Activated CD4-positive, alpha-beta T cell treated with anti-CD3 and anti-CD28 coated beads, Interleukin-2, amount 10 ng/mL, durations not matched to agents 24 days and 14 days (primary cell): ENCODE measurements at regions not wholly inside any gene's neighbourhood (a gene's known extent, or its start where the extent isn't known, plus 50 kb on each side); places are given as distances from the start of the nearest gene placed in this dataset.
"Not testable (repeated sequence)": the region's sequence is repeated elsewhere in the genome, so short reads cannot be mapped to it uniquely, and the experiment has no call there.

ENCODE experiments used
- DNase-seq: peaks from one replicate; pipeline ENCODE4 v3.0.0; 2022
- H3K27ac Mint-ChIP-seq: one replicate; pipeline ENCODE4 v1.8.0; 2022; ENCODE audit warnings: mild to moderate bottlenecking, mixed read lengths
- H3K27me3 Mint-ChIP-seq: one replicate; pipeline ENCODE4 v1.8.0; 2022; ENCODE audit warnings: mixed read lengths
- H3K36me3 Mint-ChIP-seq: one replicate; pipeline ENCODE4 v1.8.0; 2022; ENCODE audit warnings: low read depth, mild to moderate bottlenecking, mixed read lengths
- H3K4me1 Mint-ChIP-seq: one replicate; pipeline ENCODE4 v1.8.0; 2021; ENCODE audit warnings: mixed read lengths
- H3K4me3 Mint-ChIP-seq: one replicate; pipeline ENCODE4 v1.8.0; 2022; ENCODE audit warnings: mild to moderate bottlenecking, moderate library complexity, mixed read lengths
- H3K9me3 Mint-ChIP-seq: one replicate; pipeline ENCODE4 v1.8.0; 2021; ENCODE audit warnings: mixed read lengths
- intact Hi-C: fragments of 100-400 bp; cut with micrococcal nuclease; formaldehyde crosslinking; loops from one replicate; pipeline ENCODE4 v1.15.1; 2023

GRCh38 chr17:43308999-43309398 is 75.2 kb upstream of the RNU2-1 start:
- intact Hi-C loops: no loop called here
- Mint-ChIP-seq H3K27me3 (peaks cover 2% of the 10 kb centered on the region), H3K4me3 (no peak overlapping the region), H3K4me1 (peaks cover 8% of the 10 kb centered on the region), H3K27ac (no peak overlapping the region), H3K36me3 (no peaks in the 10 kb centered on the region), H3K9me3 (no peaks in the 10 kb centered on the region)
- DNase-seq: peak; percentile 43

DNA sequence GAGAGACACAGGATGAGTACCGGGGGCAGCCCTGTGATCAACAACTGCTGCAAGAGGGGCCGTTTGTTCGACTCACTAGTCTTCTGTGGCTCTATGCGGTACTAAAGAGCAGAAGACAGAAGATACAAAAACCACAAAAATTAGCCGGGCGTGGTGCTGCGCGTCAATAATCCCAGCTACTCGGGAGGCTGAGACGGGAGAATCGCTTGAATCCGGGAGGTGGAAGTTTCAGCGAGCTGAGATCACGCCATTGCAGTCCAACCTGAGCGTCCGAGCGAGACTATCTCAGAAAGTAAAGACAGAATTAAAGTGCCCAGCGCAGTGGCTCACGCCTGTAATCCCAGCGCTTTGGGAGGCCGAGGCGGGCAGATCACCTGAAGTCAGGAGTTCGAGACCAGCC is 71.0 kb upstream of the RNU2-1 start:
- H3K27me3 Mint-ChIP-seq, H3K9me3 Mint-ChIP-seq, H3K27ac Mint-ChIP-seq, H3K4me1 Mint-ChIP-seq, intact Hi-C loops, H3K4me3 Mint-ChIP-seq, H3K36me3 Mint-ChIP-seq: not testable (repeated sequence)
- DNase-seq: peak; percentile 37

DNA sequence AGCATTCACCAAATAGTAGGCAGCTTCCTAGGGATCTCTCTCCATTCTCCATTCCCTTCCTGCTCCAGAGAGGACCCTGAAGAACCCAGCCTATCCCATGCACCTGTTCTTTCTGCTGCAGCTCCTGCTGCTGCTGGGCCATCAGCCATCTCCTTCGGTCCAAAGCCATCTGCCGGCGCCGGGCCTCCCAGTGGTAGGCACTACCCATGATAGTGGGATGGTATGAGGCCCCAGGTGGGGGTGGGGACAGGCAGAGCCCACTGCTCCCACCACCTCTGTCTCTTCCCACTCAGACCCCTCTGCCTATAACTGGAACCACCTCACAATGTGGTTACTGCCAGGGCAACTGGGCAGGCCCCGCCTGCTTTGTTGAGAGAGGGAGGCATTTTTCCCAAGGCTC is 69.3 kb upstream of the RNU2-1 start:
- DNase-seq, H3K27ac Mint-ChIP-seq, H3K4me1 Mint-ChIP-seq, H3K36me3 Mint-ChIP-seq, H3K4me3 Mint-ChIP-seq, H3K27me3 Mint-ChIP-seq, intact Hi-C loops, H3K9me3 Mint-ChIP-seq: not testable (repeated sequence)

GRCh38 chr17:43299300-43300076 is 65.7 kb upstream of the RNU2-1 start:
- DNase-seq, H3K36me3 Mint-ChIP-seq, H3K4me3 Mint-ChIP-seq, intact Hi-C loops, H3K4me1 Mint-ChIP-seq, H3K27ac Mint-ChIP-seq, H3K9me3 Mint-ChIP-seq, H3K27me3 Mint-ChIP-seq: not testable (repeated sequence)

DNA sequence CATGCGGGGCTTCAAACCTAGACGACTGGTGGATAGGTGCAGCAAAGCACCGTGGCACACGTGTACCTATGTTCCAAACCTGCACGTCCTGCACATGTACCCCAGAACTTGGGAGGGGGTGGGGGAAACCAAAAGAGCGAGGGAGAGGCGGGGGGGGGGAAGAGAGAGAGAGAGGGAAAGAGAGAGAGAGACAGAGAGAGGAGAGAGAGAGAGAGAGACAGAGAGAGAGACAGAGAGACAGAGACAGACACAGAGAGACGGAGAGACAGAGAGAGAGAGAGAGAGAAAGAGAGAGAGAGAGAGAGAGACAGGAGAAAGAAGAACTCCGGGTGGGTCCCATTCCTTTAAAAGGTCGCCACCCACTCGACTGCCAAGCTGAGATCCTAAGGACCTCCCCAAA is 55.9 kb upstream of the RNU2-1 start:
- intact Hi-C loops, DNase-seq, H3K4me1 Mint-ChIP-seq, H3K9me3 Mint-ChIP-seq, H3K36me3 Mint-ChIP-seq, H3K27me3 Mint-ChIP-seq, H3K4me3 Mint-ChIP-seq, H3K27ac Mint-ChIP-seq: not testable (repeated sequence)

GRCh38 chr17:43283606-43284005 is 49.8 kb upstream of the RNU2-1 start:
- H3K4me3 Mint-ChIP-seq, intact Hi-C loops, H3K36me3 Mint-ChIP-seq, H3K4me1 Mint-ChIP-seq, H3K9me3 Mint-ChIP-seq, H3K27me3 Mint-ChIP-seq: not testable (repeated sequence)
- peak; percentile 58 for DNase-seq
- peak overlapping the region; percentile 48 for H3K27ac Mint-ChIP-seq
